ENCODE measurements at regions not wholly inside any gene's neighbourhood (a gene's known extent, or its start where the extent isn't known, plus 50 kb on each side); places are given as distances from the start of the nearest gene placed in this dataset.

GRCh38 chr3:177512945-177513814 lies 315.9 kb upstream of the TBL1XR1 start:
- no peak for TF ChIP-seq CTCF (IDR thresholded peaks at IDR 0.05; ENCODE audit: low read depth, low read length, missing input control)
- TF ChIP-seq YY1 (IDR thresholded peaks at IDR 0.05), result peak; percentile 24
- TF ChIP-seq GABPA (IDR thresholded peaks at IDR 0.05 in 1 of 2, conservative IDR thresholded peaks at IDR 0.05 in 1 of 2), result no peak
- peak; percentile 58 for TF ChIP-seq HNF4G (IDR thresholded peaks at IDR 0.05)
- TF ChIP-seq REST (IDR thresholded peaks at IDR 0.05), result peak; percentile 3
- peak in 1 of 2 donors; percentile 25 for TF ChIP-seq RAD21 (IDR thresholded peaks at IDR 0.05)
- TF ChIP-seq JUND (IDR thresholded peaks at IDR 0.05), result no peak
- peak; percentile 35 for TF ChIP-seq MAX (IDR thresholded peaks at IDR 0.05)
- TF ChIP-seq EGR1 (IDR thresholded peaks at IDR 0.05; ENCODE audit: low read depth in 2 of 2), result no peak
- peak; percentile 85 to 93 for TF ChIP-seq HNF4A (conservative IDR thresholded peaks at IDR 0.05)
- TF ChIP-seq ZBTB33 (IDR thresholded peaks at IDR 0.05), result no peak
- no peak for TF ChIP-seq TAF1 (conservative IDR thresholded peaks at IDR 0.05)
- TF ChIP-seq SP1 (IDR thresholded peaks at IDR 0.05), result peak; percentile 75
- TF ChIP-seq RXRA (IDR thresholded peaks at IDR 0.05), result peak; percentile 56 to 60
